Hepatocyte (in vitro differentiated cells): ENCODE measurements at regions not wholly inside any gene's neighbourhood (a gene's known extent, or its start where the extent isn't known, plus 50 kb on each side); places are given as distances from the start of the nearest gene placed in this dataset.
A peak's percentile ranks its signal among the peaks of the same experiment; 100 is the strongest.

Source experiments
- DNase-seq: peaks from one replicate; pipeline ENCODE4 v3.0.0-alpha.2; 2016; ENCODE audit warnings: low spot score
- H2AFZ ChIP-seq: fragments of 200-600 bp; sonication (generic); 2 replicates; pipeline ENCODE4 v1.6.0; 2016; ENCODE audit warnings: antibody characterized with exemption, mild to moderate bottlenecking
- H3K27ac ChIP-seq: fragments of 200-600 bp; sonication (generic); 2 replicates; pipeline ENCODE4 v1.5.1; 2016; ENCODE audit warnings: mild to moderate bottlenecking
- H3K27me3 ChIP-seq: fragments of 200-600 bp; sonication (generic); 2 replicates; pipeline ENCODE4 v1.6.1; 2016
- H3K36me3 ChIP-seq: fragments of 200-600 bp; sonication (generic); replicated peaks from 2 replicates; pipeline ENCODE4 v1.5.1; 2016; ENCODE audit warnings: low read depth; ENCODE audit not compliant: insufficient read depth
- H3K4me1 ChIP-seq: fragments of 200-600 bp; sonication (generic); 2 replicates; pipeline ENCODE4 v1.5.1; 2016; ENCODE audit warnings: mild to moderate bottlenecking, moderate library complexity; ENCODE audit not compliant: insufficient read depth
- H3K4me2 ChIP-seq: fragments of 200-600 bp; sonication (generic); 2 replicates; pipeline ENCODE4 v1.6.0; 2016
- H3K4me3 ChIP-seq: fragments of 200-600 bp; sonication (generic); 2 replicates; pipeline ENCODE4 v1.5.1; 2016; ENCODE audit warnings: mild to moderate bottlenecking
- H3K79me2 ChIP-seq: fragments of 200-600 bp; sonication (generic); 2 replicates; pipeline ENCODE4 v1.6.0; 2017; ENCODE audit warnings: mild to moderate bottlenecking
- H3K9me2 ChIP-seq: fragments of 200-600 bp; sonication (generic); replicated peaks from 2 replicates; pipeline ENCODE4 v1.6.0; 2017; ENCODE audit warnings: mild to moderate bottlenecking; ENCODE audit not compliant: insufficient read depth
- H3K9me3 ChIP-seq: fragments of 200-600 bp; sonication (generic); 2 replicates; pipeline ENCODE4 v1.5.1; 2016; ENCODE audit warnings: low read depth, mild to moderate bottlenecking
- H4K20me1 ChIP-seq: fragments of 200-600 bp; sonication (generic); 2 replicates; pipeline ENCODE4 v1.6.0; 2016; ENCODE audit warnings: mild to moderate bottlenecking; ENCODE audit not compliant: insufficient read depth, poor library complexity, severe bottlenecking
- CTCF ChIP-seq: fragments of 200-600 bp; sonication (generic); IDR thresholded peaks from 2 replicates; pipeline ENCODE4 v1.5.1; 2016; ENCODE audit warnings: antibody characterized with exemption, mild to moderate bottlenecking; ENCODE audit not compliant: poor library complexity
- EZH2 ChIP-seq: fragments of 200-600 bp; sonication (generic); IDR thresholded peaks from 2 replicates; pipeline ENCODE4 v1.6.1; 2016; ENCODE audit warnings: antibody characterized with exemption, mild to moderate bottlenecking, borderline replicate concordance
- EZH2phosphoT487 ChIP-seq: fragments of 200-600 bp; sonication (generic); IDR thresholded peaks from one replicate; pipeline ENCODE4 v1.6.1; 2018; ENCODE audit warnings: antibody characterized with exemption, mild to moderate bottlenecking, low read depth, moderate library complexity; ENCODE audit not compliant: unreplicated experiment, severe bottlenecking
- WGBS: methylation state at CpG from one replicate; pipeline ENCODE4 v1.1.6; 2016; ENCODE audit warnings: low lambda C conversion rate; ENCODE audit errors: missing lambda C conversion rate; 5-methylcytosine and 5-hydroxymethylcytosine counted together

DNA sequence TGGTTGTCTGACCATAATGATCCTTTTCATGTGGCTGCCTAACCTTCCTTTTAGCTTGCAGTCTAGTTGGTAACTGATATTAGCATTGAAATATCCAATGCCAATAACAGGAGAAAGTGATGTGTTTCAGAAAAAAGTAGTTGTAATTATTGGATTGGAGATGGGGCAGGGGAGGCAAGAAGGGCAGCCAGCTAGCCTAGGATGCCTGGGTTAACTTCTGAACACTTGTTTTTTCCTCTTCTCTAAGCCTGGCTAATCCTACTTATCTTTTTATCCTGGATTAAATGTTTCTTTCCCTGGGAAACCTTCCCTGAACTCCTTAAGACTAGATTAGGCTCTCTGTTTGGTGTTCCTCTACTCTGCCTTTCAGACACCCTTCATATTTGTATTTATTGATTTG, 380.2 kb downstream of the TMEM135 start:
- H3K36me3 ChIP-seq, result no peaks in the 10 kb centered on the region
- no peak overlapping the region for H2AFZ ChIP-seq
- H3K4me3 ChIP-seq, result no peak overlapping the region
- H3K27ac ChIP-seq, result no peak overlapping the region
- H3K9me2 ChIP-seq, result no peaks in the 10 kb centered on the region
- no peak for DNase-seq
- no peak overlapping the region for H3K4me2 ChIP-seq
- H3K27me3 ChIP-seq, result no peaks in the 10 kb centered on the region
- no peaks in the 10 kb centered on the region for H3K79me2 ChIP-seq
- TF ChIP-seq EZH2phosphoT487 (no peak), EZH2 (no peak), CTCF (no peak)
- H3K9me3 ChIP-seq, result no peaks in the 10 kb centered on the region
- no peaks in the 10 kb centered on the region for H3K4me1 ChIP-seq
- no peaks in the 10 kb centered on the region for H4K20me1 ChIP-seq

GRCh38 chr11:87405843-87406242, 368.1 kb downstream of the TMEM135 start:
- Histone ChIP-seq H3K27me3 (no peaks in the 10 kb centered on the region), H3K4me3 (no peak overlapping the region), H4K20me1 (no peaks in the 10 kb centered on the region), H3K9me2 (no peaks in the 10 kb centered on the region), H3K9me3 (no peaks in the 10 kb centered on the region), H3K4me2 (no peak overlapping the region), H3K36me3 (no peaks in the 10 kb centered on the region), H3K4me1 (no peaks in the 10 kb centered on the region), H3K27ac (no peak overlapping the region), H2AFZ (no peak overlapping the region), H3K79me2 (no peaks in the 10 kb centered on the region)
- DNase-seq, result no peak
- no peak for TF ChIP-seq EZH2
- no peak for TF ChIP-seq CTCF
- no peak for TF ChIP-seq EZH2phosphoT487
- 85% methylated on average over 3 of the region's 3 CpGs for WGBS

DNA sequence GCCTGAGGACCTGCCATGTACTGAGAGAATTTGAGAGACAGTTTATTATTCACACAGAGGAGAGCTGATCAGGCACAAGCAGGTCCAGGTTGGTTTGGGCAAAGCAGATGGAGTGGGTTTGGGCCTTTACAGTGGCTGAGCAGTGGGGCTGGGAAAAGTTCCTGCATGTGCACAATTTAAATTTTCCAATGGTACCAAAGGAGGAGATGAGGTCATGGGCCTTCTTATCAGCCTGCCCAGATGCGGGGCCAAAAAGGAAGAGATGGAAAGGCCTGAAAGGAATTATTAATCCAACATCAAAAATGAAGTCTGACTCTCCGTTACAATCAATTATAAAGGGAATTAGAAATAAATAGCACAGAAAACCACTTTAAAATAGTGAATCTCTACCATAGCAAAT, 367.6 kb downstream of the TMEM135 start:
- Histone ChIP-seq H2AFZ (no peak overlapping the region), H3K9me2 (no peaks in the 10 kb centered on the region), H3K4me2 (no peak overlapping the region), H3K4me3 (no peak overlapping the region), H3K4me1 (no peaks in the 10 kb centered on the region), H3K79me2 (no peaks in the 10 kb centered on the region), H3K36me3 (no peaks in the 10 kb centered on the region), H3K27me3 (no peaks in the 10 kb centered on the region), H3K9me3 (no peaks in the 10 kb centered on the region), H3K27ac (no peak overlapping the region), H4K20me1 (no peaks in the 10 kb centered on the region)
- TF ChIP-seq CTCF (no peak), EZH2phosphoT487 (no peak), EZH2 (no peak)
- WGBS, result 100% methylated on average over 2 of the region's 2 CpGs
- DNase-seq, result no peak

GRCh38 chr11:87401653-87402052, 363.9 kb downstream of the TMEM135 start:
- Histone ChIP-seq H2AFZ (no peak overlapping the region), H3K36me3 (no peaks in the 10 kb centered on the region), H3K27me3 (no peaks in the 10 kb centered on the region), H3K4me2 (no peak overlapping the region), H3K27ac (peak overlapping the region; percentile 19), H3K79me2 (no peaks in the 10 kb centered on the region), H3K4me3 (no peak overlapping the region), H3K4me1 (no peaks in the 10 kb centered on the region), H4K20me1 (no peaks in the 10 kb centered on the region), H3K9me2 (no peaks in the 10 kb centered on the region), H3K9me3 (no peaks in the 10 kb centered on the region)
- TF ChIP-seq EZH2, result no peak
- TF ChIP-seq EZH2phosphoT487, result no peak
- TF ChIP-seq CTCF, result no peak
- 54% methylated on average over 1 of the region's 1 CpG for WGBS
- no peak for DNase-seq
